ENCODE measurements at regions not wholly inside any gene's neighbourhood (a gene's known extent, or its start where the extent isn't known, plus 50 kb on each side); places are given as distances from the start of the nearest gene placed in this dataset.

DNA sequence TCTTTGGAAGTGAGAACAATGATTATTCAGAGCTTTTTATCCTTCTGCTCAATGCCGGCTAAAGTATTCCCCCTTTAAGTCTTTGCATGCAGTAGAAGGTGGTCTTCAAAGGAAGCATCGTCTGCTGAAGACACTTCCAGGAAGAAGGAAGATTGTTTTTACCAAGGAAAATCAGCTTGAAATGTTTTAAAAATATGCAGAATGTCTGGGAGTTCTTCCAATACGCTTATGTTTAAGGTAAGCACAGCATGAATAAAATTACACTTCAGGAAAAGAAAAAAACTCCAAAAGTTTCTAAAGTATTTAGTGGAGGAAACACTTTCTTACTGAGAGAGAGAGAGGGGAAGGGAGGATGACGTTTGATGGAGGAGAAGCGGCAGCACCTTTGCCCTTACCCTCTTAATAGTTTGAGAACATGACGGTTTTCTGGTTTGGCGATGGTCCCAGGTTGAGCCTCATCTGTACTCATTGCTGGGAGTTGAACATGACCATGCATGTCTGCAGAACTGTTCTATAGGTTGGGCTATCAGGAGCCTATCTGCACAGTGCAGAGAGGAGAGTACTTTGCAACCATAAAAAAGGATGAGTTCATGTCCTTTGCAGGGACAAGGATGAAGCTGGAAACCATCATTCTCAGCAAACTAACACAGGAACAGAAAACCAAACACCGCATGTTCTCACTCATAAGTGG lies 338.1 kb downstream of the ACTR3B start:
- H4K20me1 ChIP-seq (ENCODE audit: insufficient read depth, low read length), result no peaks in the 10 kb centered on the region
- no peak overlapping the region for H3K4me3 ChIP-seq (ENCODE audit: insufficient read depth, low read length)
- no peak overlapping the region for H3K4me2 ChIP-seq (ENCODE audit: insufficient read depth, low read length)
- no peaks in the 10 kb centered on the region for H3K36me3 ChIP-seq (ENCODE audit: insufficient read depth, low read length)
- no peak overlapping the region for H2AFZ ChIP-seq (ENCODE audit: low read length)
- H3K9me3 ChIP-seq (ENCODE audit: low read depth, low read length), result no peaks in the 10 kb centered on the region
- no peak for DNase-seq (ENCODE audit: insufficient read length, low spot score, missing footprints)
- no peaks in the 10 kb centered on the region for H3K4me1 ChIP-seq (ENCODE audit: insufficient read depth, low read length)
- TF ChIP-seq, protein P1, sequence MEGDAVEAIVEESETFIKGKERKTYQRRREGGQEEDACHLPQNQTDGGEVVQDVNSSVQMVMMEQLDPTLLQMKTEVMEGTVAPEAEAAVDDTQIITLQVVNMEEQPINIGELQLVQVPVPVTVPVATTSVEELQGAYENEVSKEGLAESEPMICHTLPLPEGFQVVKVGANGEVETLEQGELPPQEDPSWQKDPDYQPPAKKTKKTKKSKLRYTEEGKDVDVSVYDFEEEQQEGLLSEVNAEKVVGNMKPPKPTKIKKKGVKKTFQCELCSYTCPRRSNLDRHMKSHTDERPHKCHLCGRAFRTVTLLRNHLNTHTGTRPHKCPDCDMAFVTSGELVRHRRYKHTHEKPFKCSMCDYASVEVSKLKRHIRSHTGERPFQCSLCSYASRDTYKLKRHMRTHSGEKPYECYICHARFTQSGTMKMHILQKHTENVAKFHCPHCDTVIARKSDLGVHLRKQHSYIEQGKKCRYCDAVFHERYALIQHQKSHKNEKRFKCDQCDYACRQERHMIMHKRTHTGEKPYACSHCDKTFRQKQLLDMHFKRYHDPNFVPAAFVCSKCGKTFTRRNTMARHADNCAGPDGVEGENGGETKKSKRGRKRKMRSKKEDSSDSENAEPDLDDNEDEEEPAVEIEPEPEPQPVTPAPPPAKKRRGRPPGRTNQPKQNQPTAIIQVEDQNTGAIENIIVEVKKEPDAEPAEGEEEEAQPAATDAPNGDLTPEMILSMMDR (IDR thresholded peaks at IDR 0.05; ENCODE audit: extremely low read depth, low read depth, low read length), result no peak
- no peak overlapping the region for H3K27ac ChIP-seq (ENCODE audit: low read depth, low read length)
- no peaks in the 10 kb centered on the region for H3K79me2 ChIP-seq (ENCODE audit: insufficient read depth, low read length)
- H3K27me3 ChIP-seq (ENCODE audit: insufficient read depth, low read length), result no peaks in the 10 kb centered on the region

DNA sequence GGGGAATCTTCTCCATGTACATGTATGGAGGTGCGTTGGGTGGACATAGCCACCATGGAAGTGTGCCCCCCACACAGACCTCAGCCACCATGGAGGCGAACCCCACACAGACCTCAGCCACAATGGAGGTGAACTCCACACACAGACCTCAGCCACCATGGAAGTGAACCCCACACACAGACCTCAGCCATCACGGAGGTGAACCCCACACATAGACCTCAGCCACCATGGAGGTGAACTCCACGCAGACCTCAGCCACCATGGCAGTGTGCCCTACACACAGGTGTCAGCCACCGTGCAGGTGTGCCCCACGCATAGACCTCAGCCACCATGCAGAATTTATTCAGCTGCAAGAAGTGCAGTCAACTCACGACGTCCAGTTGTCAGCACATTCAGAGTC lies 339.7 kb downstream of the ACTR3B start:
- Histone ChIP-seq H3K4me3 (ENCODE audit: insufficient read depth, low read length) (no peak overlapping the region), H4K20me1 (ENCODE audit: insufficient read depth, low read length) (no peaks in the 10 kb centered on the region), H3K79me2 (ENCODE audit: insufficient read depth, low read length) (no peaks in the 10 kb centered on the region), H3K4me1 (ENCODE audit: insufficient read depth, low read length) (no peaks in the 10 kb centered on the region), H3K27ac (ENCODE audit: low read depth, low read length) (no peak overlapping the region), H2AFZ (ENCODE audit: low read length) (no peak overlapping the region), H3K27me3 (ENCODE audit: insufficient read depth, low read length) (no peaks in the 10 kb centered on the region), H3K9me3 (ENCODE audit: low read depth, low read length) (no peaks in the 10 kb centered on the region), H3K4me2 (ENCODE audit: insufficient read depth, low read length) (no peak overlapping the region), H3K36me3 (ENCODE audit: insufficient read depth, low read length) (no peaks in the 10 kb centered on the region)
- TF ChIP-seq, protein P1 (IDR thresholded peaks at IDR 0.05; ENCODE audit: extremely low read depth, low read depth, low read length), result no peak
- DNase-seq (ENCODE audit: insufficient read length, low spot score, missing footprints), result no peak

DNA sequence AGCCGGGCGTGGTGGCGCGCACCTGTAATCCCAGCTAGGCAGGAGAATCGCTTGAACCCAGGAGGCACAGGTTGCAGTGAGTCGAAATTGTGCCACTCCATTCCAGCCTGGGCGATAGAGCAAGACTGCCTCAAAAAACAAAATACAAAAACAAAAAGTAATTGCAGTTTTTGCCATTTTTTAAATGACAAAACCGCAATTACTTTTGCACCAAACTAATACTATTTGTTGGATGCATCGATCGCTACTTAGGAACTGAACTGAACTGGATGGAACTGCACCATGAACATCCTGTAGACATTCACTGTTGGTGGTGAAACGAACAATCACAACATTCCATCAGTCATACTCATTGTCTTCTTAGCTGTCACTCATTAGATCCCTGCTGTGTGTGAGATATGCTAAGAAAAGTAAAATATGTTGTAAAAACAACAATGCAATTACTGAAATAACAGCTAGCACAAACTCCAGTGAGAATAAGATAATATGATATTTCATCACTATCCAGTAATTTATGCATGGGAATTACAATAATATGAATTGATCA lies 341.2 kb downstream of the ACTR3B start:
- TF ChIP-seq, protein P1 (IDR thresholded peaks at IDR 0.05; ENCODE audit: extremely low read depth, low read depth, low read length), result no peak
- Histone ChIP-seq H3K79me2 (ENCODE audit: insufficient read depth, low read length) (no peaks in the 10 kb centered on the region), H2AFZ (ENCODE audit: low read length) (no peak overlapping the region), H4K20me1 (ENCODE audit: insufficient read depth, low read length) (no peaks in the 10 kb centered on the region), H3K4me2 (ENCODE audit: insufficient read depth, low read length) (no peak overlapping the region), H3K27ac (ENCODE audit: low read depth, low read length) (no peak overlapping the region), H3K4me1 (ENCODE audit: insufficient read depth, low read length) (no peaks in the 10 kb centered on the region), H3K9me3 (ENCODE audit: low read depth, low read length) (no peaks in the 10 kb centered on the region), H3K27me3 (ENCODE audit: insufficient read depth, low read length) (no peaks in the 10 kb centered on the region), H3K4me3 (ENCODE audit: insufficient read depth, low read length) (no peak overlapping the region), H3K36me3 (ENCODE audit: insufficient read depth, low read length) (no peaks in the 10 kb centered on the region)
- DNase-seq (ENCODE audit: insufficient read length, low spot score, missing footprints), result no peak

DNA sequence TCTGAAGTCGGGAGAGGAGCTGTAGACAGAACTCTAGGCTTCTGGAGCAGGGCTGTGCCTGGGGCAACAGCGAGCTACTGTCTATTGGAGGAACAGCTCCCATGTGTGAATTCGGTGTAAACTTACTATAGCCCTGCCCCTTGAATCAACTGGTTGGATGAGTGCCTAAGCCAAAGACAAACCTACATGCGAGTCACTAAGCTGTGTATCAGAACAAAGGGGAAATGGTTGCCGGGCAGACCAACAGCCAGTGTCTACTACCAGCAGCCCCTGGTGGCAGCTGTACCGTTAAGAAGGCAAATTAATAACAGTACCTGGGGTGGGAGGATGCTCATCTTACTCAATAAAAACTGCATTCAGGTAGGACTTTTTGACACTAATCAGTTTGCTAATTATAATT lies 343.6 kb downstream of the ACTR3B start:
- Histone ChIP-seq H2AFZ (ENCODE audit: low read length) (no peak overlapping the region), H3K9me3 (ENCODE audit: low read depth, low read length) (no peaks in the 10 kb centered on the region), H3K36me3 (ENCODE audit: insufficient read depth, low read length) (no peaks in the 10 kb centered on the region), H3K4me2 (ENCODE audit: insufficient read depth, low read length) (no peak overlapping the region), H3K79me2 (ENCODE audit: insufficient read depth, low read length) (no peaks in the 10 kb centered on the region), H3K4me3 (ENCODE audit: insufficient read depth, low read length) (no peak overlapping the region), H3K27ac (ENCODE audit: low read depth, low read length) (no peak overlapping the region), H4K20me1 (ENCODE audit: insufficient read depth, low read length) (no peaks in the 10 kb centered on the region), H3K27me3 (ENCODE audit: insufficient read depth, low read length) (no peaks in the 10 kb centered on the region), H3K4me1 (ENCODE audit: insufficient read depth, low read length) (no peaks in the 10 kb centered on the region)
- TF ChIP-seq, protein P1 (IDR thresholded peaks at IDR 0.05; ENCODE audit: extremely low read depth, low read depth, low read length), result no peak
- DNase-seq (ENCODE audit: insufficient read length, low spot score, missing footprints), result no peak

Measured in osteoblast (primary cell).